GM19035 (cell line): ENCODE measurements at regions not wholly inside any gene's neighbourhood (a gene's known extent, or its start where the extent isn't known, plus 50 kb on each side); places are given as distances from the start of the nearest gene placed in this dataset.
A peak's percentile ranks its signal among the peaks of the same experiment; 100 is the strongest.
"Not testable (repeated sequence)": the region's sequence is repeated elsewhere in the genome, so short reads cannot be mapped to it uniquely, and the experiment has no call there.

ENCODE experiments used
- ATAC-seq: cut with Tn5 transposase; IDR thresholded peaks from one replicate; pipeline ENCODE4 v1.9.1; 2021; ENCODE audit not compliant: unreplicated experiment

DNA sequence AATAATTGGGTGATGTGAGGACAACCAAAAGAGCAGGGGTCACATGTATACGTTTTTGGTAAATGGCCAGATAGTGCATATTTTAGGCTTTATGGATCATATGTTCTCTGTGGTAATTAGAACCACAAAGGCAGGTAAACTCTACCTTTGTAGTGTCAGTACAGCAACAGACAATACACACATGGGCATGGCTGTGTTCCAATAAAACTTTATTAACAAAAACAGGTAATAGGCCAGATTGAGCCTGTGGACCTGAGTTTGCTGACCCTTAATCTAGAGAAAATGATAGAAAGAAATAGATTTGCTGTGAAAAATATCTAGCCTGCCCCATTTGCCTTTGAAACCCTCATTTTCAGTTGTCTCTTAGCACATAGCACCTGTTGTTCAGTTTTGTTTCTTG is 177.2 kb upstream of the CXCR4 start:
- ATAC-seq = no peak

DNA sequence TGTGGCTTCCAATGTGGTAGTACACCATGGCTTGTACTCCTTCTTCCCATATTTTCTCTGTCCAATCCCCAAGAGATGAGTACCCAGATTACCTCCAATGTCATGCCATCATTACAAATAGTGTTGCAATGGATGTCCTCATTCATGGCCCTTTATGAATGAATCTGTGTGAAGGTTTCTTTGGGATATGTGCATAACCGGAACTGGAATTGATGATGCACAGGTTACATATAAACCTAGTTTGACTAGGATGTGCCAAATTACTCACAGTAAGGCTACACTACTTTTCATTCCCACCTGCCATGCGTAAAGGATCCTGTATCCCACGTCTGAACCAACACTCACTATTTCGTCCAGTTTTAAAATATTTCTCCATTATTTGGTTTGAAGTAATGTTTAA is 173.9 kb upstream of the CXCR4 start:
- no peak for ATAC-seq

DNA sequence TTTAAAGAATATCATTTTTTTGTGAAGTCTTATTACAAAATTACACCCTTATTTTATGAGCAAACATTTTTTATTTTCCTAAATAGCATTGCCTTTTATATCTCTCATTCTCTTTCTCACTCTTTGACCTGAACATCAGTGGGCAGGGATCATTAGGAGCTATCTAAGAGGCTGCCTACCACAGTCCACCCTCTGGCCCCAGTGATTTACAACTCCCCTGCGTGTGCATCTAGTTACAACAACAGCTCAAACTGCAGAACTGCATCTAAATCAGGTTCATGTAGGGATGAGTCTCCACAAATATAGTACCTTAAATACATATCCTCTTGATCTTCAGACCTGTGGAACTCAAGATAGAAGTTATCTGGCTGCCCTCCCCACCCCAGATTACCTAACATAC is 172.4 kb upstream of the CXCR4 start:
- no peak for ATAC-seq

DNA sequence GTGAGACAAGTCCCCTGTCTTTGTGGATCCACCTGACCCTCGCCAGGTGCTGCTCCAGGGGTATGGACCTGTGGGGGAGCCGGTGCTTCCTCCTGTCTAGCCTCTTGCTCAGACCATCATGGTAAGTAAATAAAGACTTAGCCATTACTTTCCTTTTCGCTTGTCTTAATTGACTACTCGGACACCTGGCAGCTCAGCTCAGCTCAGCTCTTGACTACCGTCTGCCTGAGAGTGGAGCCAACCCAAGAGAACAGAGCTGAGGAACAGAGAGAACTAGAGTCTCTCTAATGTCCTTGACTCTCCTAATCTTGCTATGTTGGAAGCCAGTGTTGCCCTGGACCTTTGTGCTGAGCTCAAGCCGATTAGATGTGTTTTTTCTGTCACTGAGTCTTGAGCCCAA is 170.3 kb upstream of the CXCR4 start:
- ATAC-seq = no peak

DNA sequence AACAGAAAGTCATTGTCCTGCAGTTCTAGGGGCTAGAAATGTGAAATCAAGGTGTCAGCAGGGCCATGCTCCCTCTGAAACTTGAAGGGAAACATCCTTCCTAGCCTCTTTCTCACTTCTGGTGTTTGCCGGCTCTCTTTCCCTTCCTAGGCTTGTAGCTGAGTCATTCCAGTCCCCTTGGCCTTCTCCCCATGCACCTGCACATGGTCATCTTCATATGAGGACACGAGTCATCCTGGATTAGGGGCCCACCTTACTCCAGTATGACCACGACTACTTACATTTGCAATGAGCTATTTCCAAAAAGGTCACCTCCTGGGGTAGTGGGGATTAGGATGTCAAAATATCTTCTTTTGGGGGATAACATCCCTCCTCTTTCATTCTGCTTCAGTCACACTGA is 168.5 kb upstream of the CXCR4 start:
- no peak for ATAC-seq

DNA sequence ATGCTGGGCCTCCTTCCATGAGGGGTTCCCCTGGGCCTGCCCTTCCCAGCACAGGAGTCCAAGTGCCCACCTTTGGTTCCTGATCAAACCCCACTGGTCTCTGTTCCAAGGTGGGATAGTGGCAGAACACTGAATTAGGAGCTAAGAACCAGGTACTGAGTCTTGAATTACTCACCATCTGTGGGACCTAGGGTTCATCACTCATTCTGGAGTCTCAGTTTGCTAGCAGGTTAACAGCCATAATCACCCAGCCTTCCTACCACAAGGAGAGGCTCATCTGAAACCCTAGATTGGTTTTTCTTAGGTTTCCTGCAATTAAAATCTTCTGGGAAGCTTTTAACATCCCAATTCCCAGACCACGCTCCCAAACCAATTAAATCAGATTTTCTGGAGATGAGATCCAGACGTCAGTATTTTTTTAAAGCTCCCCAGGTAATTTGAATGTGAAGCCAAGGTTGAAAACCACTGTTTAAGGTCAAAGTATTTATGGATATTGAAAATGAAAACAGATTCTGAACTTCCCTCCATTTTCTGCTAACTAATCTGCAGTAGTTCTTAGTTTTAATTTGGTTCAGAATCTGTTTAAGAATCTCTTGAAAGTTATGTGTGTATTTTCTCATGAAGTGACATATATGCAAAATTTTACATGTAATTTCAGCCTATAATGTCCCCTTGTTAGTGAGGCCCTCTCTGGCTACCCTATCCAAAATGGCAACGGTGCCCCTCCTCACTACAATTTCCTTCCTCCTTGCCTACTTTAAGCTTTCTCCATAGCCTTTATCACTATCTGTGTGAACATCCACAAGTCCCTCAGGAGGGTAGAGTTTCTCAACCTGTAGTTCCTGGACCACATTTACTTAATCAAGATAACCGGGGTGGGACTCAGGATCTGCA is 166.5 kb upstream of the CXCR4 start:
- ATAC-seq = peak; percentile 47

DNA sequence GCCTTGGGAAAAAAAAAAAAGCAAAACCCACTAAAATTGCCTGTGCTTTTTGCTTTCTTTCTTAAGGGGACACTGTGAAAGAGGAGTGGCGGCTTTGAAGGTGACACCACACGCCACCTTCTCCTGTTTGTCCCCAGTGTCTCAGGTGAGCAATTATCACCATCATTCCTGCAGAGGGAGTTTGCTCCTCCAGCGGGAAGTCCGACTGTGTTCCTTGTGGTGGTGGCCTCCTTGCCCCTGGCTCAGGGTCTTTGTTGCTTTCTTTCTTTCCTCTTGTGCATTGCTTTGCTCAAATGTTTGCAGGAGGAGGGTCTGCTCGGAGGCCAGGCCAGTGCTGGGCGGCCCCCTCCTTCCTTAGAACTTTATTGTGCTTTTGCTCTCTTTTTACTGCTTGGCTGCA is 164.3 kb upstream of the CXCR4 start:
- ATAC-seq = no peak

DNA sequence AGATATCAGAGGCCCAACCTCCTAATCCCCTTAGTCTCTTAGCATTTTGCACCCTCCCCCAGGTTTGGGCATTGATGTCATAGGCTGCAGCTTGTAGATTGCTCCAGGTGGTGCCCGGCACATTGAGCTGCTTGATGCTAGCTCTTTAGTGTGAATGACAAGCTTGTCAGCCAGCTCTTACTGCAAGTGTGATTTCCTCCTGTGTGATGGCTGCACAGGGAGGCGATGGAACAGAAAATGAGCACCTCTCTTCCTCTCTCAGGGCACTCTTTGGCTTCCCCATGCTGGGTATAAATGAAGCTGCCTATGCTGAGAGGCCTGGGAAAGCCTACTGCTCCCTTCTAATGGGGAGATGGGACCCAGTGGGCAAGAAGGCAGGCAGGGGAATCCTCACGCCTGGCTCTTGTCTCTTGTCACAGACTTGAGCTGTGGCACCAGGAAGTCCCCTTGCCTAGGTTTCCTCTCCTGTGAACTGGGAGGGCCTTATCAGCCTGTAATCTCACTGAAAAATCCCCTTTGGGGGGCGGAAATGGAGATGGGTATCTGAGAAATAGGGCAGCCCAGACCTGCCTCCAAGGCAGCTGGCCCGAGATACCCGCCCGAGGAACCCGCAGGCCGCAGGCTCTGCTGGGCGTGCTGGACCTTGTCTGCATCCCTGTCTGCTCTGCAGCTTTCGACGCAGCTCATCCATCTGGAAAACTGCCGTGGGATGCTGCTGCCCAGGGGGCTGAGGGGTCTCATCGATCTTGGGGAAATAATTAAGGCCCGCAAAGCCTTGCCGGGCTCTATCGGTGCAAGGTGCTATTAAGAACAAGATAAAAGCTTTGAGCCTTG is 163.5 kb upstream of the CXCR4 start:
- ATAC-seq = no peak

DNA sequence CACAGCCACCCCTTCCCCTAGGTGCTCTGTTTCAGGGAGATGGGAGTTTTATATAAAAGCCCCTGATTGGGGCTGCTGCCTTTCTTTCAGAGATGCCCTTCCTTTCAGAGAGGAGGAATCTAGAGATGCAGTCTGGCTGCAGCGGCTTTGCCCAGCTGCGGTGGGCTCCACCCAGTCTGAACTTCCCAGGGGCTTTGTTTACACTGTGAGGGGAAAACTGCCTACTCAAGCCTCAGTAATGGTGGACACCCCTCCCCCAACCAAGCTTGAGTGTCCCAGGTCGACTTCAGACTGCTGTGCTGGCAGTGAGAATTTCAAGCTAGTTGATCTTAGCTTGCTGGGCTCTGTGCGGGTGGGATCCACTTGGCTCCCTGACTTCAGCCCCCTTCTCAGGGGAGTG is 148.4 kb upstream of the CXCR4 start:
- ATAC-seq = not testable (repeated sequence)

DNA sequence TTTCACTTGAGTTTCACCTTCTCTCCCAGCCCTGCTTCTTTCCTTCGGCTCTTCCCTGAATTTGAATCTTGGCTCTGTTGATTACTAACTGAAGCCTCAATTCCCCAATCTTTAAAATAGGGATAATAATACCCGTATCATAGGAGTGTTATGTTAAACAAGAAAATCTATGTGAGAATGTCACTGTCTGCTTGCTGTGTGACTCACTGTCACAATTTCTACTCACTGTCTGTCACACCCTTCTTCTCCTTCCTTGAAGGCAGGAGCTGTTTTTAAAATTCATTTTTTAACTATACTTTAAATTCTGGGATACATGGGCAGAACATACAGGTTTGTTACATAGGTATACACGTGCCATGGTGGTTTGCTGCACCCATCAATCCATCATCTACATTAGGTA is 141.6 kb upstream of the CXCR4 start:
- no peak for ATAC-seq

DNA sequence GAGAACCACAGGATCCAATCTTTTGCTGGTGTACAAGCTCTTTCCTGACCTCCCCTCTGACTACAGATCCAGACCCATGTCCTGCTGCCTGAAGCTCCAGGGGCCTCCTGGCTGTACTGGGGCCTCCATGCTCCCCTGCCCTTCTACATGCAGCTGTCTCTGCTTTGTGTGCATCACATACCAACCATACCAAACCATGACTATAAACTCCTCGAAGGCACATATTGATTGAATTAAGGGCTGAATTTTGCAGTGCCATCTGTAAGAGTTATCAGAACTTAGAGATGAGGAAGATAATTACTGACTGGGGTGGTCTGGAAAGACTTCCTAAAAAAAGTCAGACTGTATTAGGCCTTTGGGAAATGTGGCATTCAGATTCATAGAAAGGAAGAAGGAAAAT is 139.9 kb upstream of the CXCR4 start:
- no peak for ATAC-seq

DNA sequence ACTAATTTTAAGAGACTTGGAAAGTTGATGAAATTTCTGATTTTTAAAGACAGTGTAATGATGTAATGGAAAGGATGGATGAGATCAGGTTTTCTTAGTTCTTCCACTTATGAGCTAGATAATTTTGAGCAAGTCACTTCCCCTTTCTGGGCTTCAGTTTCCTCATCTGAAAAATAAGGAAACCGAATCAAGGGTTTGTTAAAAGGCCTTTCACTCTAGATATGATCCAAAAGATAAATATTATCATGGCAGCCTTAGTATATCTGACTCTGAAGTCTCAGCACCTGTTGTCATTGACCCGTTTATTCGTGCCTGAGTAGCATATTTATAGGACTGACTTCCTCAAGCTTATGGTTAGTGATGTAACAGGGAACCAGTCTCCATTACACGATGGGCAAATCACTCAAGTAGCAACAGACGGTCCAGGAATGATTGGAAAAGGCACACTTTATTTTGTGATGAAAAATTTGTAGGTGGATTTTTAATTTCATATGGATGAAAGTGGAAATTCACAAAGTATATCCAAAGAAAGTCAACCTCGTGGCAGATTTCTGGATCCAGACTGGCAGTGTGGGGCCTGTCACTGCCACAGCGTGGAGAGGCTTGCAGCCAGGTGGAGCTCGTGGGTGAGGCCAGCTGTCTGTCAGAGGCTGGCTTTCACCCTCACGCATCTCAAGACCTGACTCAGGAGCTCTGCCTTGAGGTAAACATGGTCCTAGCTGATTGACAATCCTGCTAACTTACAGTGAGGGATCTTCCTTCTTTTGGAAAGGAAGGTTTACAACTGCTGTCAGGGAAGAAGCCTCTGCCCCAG is 137.9 kb upstream of the CXCR4 start:
- ATAC-seq = no peak

DNA sequence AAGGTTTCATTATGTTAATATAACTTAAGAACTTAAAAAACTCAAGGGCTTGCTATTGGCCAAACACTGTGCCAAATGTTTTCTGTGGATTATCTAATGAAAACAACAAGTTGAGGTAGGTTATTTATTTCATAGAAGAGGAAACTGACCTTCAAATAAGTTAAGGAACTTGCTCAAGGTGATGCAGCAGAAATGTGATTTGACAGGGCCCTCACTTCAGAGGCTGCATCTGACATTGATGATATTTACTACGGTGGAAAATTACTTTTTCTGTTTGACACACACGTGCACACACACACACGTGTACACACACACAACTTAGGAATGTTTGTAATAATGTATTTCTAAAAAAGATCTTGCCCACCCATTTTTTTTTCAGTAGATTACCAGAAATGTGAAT is 137.2 kb upstream of the CXCR4 start:
- no peak for ATAC-seq

DNA sequence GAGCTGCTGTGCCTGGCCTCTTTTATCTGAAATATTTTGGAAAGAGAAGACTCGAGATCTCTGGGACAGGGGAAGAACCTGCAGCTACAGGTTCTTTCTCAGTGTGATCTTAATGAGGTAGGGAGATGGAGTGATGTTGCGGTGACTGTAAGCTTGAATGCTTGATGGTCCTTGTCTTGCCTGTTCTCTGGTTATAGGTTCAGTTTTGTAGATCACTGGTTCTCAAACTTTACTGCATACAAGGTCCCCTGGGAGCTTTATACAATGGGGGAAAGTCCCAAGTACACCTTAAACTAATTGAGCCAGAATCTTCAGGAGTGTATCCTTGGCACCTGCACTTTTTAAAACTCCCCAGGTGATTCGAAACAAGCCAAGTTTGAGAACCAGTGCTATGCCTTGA is 136.7 kb upstream of the CXCR4 start:
- peak; percentile 39 for ATAC-seq

DNA sequence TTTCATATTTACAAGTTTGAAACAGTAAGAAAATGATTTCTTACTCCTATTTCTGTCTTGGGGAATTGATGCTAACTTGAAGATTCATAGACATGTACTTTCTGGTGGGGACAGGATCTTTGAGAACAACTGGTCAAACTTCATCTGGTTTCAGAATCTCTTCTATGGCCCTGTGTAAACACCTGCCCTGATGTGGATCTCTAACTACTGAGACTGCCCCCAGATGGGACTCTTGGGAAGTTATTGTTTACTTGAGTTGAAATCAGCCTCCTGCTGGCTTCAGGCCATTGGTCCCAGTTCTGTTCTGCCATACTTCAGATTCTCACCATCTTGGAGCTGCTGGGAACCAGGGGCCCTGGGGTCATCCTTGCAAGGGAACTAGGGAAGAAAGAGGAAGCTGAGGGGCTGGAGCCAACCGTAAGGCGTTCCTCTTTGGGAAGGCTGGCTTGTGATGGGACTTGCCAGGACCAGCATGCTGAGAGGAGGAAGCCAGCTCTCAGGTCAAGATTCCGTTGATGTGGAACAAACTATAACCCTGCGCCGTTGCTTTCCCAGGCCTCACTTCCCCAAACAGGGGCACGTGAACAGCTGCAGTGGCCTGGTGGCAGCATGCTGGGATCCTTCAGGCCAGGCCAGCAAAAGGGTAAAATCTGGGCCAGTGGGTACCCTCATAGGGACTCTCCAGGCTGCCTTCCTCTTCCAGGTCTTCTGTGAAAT is 135.5 kb upstream of the CXCR4 start:
- ATAC-seq = no peak

DNA sequence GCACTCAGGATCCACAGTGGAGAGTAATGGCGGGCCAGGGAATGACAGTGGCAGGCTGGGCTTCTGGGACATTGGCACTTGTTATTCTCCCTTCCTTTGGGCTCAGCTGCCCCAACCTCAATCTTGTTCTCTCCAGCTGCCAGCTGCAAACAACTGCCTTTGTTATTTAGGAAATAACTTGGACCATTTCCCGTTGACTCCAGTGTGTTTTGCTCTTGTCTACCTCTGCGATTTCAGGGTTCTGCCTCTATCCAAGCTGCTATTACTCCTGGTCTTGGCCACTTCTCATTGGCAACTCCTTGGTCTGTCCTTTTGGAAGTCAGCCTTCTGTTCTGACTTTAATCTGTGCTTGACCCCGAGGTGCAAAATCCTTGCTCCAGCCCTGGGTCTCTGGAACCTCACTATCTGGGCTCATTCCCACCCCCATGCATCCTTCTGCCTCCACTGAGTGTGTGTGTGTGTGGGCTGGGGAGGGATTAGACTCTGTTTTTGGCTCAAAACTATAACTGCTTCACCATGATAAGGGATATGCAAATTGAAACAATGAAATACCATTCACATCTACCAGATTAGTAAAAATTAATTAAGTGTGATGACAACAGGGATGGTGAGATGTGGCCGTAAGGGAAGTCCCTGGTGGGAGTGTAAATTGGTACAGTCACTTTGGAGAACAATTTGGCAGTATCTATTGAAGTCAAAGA is 134.1 kb upstream of the CXCR4 start:
- ATAC-seq = no peak

DNA sequence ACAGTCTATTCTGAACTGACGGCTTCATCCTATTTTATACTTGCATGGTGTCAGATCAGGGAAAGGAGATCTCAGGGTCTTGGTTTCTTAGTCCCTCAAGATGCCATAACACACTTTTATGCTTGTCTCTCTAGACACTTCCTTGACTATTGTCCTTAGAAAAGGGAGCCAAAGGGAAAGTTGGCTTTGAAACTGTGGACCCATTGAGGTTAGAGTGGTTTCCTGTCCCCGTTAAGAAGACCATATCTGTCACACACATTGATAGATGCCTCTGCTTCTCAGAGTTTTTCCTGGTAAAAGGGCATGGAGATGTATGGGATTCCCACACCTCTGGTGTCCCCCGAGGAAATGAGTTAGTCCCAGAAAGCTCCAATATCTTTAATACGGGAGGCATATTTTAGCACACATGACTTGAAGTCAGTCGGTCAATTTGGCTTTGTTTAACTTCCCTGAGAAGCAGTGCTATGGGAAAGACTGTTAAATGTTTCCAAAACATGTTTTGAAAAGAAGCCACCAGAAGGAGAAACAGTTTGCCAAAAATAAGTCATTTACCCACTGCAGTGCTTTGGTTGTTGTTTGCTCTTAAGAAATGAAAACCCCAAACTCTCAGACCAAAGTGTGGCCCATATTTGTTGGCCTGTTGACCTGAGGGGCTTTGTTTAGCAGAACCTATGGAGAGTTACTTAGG is 133.4 kb upstream of the CXCR4 start:
- no peak for ATAC-seq

DNA sequence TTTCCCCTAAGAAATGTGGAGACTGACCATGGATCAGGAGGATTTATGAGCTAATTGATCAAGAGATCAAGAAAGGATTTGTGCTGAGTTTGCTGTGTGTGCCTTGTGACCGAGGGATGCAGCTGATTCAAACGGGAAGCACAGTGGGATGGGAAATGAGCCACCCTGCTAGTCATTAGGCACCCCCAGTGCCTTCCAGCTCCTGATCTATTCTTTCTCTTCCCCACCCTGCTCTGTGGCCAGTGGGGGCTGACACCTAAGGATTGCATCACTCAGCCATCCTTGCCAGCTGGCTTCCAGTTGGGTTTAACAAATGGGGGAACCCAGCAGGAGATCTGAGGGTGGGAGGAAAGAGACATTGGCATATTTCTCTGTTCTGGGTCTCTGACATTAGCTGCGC is 132.2 kb upstream of the CXCR4 start:
- ATAC-seq = no peak

DNA sequence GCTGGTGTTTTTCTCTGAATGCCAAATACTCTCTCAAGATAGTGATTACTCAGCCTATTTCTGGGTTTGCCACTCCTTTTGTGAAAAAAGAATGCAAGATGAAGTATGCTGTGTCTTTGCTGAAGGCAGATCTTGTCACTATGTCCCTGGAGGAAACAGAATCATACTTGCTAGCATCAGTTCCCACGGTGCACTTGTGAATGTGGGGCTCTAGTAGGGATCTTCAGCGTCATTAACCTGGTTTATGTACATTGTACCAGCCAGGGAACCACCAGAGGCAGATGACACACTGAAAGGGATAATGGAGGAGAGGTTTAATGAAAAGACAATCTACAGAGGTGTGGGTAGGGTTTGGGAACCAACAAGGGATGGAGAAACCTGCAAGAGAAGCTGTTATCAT is 131.0 kb upstream of the CXCR4 start:
- ATAC-seq = no peak

DNA sequence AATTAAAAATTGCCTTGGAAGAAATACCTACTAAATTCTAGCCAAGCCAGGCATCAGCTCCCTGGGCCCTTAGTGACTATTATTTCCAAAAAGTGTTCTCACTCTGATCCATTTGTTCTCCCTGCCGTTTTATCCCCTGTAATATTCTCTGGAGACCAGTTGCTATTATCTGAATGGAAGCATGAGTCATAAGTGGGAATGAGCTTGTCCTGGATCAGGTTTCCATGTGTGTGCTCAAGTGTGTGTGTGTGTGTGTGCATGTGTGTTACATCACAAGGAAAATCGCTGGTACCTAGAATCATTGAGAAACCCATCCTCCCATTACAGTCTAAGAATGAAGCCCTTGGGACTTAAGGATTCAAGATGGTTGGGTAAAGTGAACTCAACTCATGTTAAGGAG is 130.3 kb upstream of the CXCR4 start:
- no peak for ATAC-seq
